HG03520 (cell line): ENCODE measurements at regions not wholly inside any gene's neighbourhood (a gene's known extent, or its start where the extent isn't known, plus 50 kb on each side); places are given as distances from the start of the nearest gene placed in this dataset.

Experiments
- ATAC-seq: cut with Tn5 transposase; IDR thresholded peaks from one replicate; pipeline ENCODE4 v1.9.1; 2021; ENCODE audit warnings: mild to moderate bottlenecking, moderate library complexity; ENCODE audit not compliant: unreplicated experiment

- ATAC-seq, result no peak
Measured at GRCh38 chr15:69853544-69853951, 244.2 kb downstream of the TLE3 start.

- no peak for ATAC-seq
Measured at GRCh38 chr15:69854001-69854400, 243.7 kb downstream of the TLE3 start.

- ATAC-seq, result no peak
Measured at GRCh38 chr15:69854521-69855181, 243.1 kb downstream of the TLE3 start.

GRCh38 chr15:69855258-69856000 is 242.3 kb downstream of the TLE3 start:
- ATAC-seq, result no peak

GRCh38 chr15:69857250-69857649 is 240.5 kb downstream of the TLE3 start:
- no peak for ATAC-seq

GRCh38 chr15:69857686-69858391 is 239.9 kb downstream of the TLE3 start:
- no peak for ATAC-seq

- ATAC-seq, result no peak
Measured at GRCh38 chr15:69858456-69858855, 239.3 kb downstream of the TLE3 start.

- no peak for ATAC-seq
Measured at GRCh38 chr15:69859866-69860265, 237.9 kb downstream of the TLE3 start.

GRCh38 chr15:69860321-69860720 is 237.4 kb downstream of the TLE3 start:
- ATAC-seq, result no peak

GRCh38 chr15:69860921-69861320 is 236.8 kb downstream of the TLE3 start:
- no peak for ATAC-seq

- no peak for ATAC-seq
Measured at GRCh38 chr15:69861331-69862171, 236.2 kb downstream of the TLE3 start.

- no peak for ATAC-seq
Measured at GRCh38 chr15:69862540-69862939, 235.2 kb downstream of the TLE3 start.

GRCh38 chr15:69863446-69863845 is 234.3 kb downstream of the TLE3 start:
- no peak for ATAC-seq

- no peak for ATAC-seq
Measured at GRCh38 chr15:69865369-69865768, 232.3 kb downstream of the TLE3 start.

GRCh38 chr15:69868756-69869155 is 229.0 kb downstream of the TLE3 start:
- no peak for ATAC-seq

GRCh38 chr15:69869291-69869690 is 228.4 kb downstream of the TLE3 start:
- no peak for ATAC-seq

GRCh38 chr15:69869881-69870505 is 227.7 kb downstream of the TLE3 start:
- ATAC-seq, result no peak

- no peak for ATAC-seq
Measured at GRCh38 chr15:69871511-69872134, 226.1 kb downstream of the TLE3 start.

- no peak for ATAC-seq
Measured at GRCh38 chr15:69873807-69874206, 223.9 kb downstream of the TLE3 start.

- no peak for ATAC-seq
Measured at GRCh38 chr15:69874321-69874720, 223.4 kb downstream of the TLE3 start.
